WTC11 (cell line): ENCODE measurements at regions not wholly inside any gene's neighbourhood (a gene's known extent, or its start where the extent isn't known, plus 50 kb on each side); places are given as distances from the start of the nearest gene placed in this dataset.

ENCODE experiments used
- GABPB1 ChIP-seq: sonication (generic); formaldehyde crosslinking; IDR thresholded peaks from 2 replicates; pipeline ENCODE4 v1.8.1; 2023; ENCODE audit warnings: mild to moderate bottlenecking, missing genetic modification reagents
- TF ChIP-seq, protein P1 (sequence below): sonication (generic); formaldehyde crosslinking; IDR thresholded peaks from 2 replicates; pipeline ENCODE4 v1.8.0; 2023; ENCODE audit warnings: missing genetic modification reagents, mild to moderate bottlenecking, borderline replicate concordance
- TF ChIP-seq, protein P2 (sequence below): fragments of 200-600 bp; IDR thresholded peaks from 2 replicates; pipeline ENCODE4 v1.8.0; 2022; ENCODE audit warnings: antibody characterized with exemption
- TF ChIP-seq, protein P3 (sequence below): sonication (generic); formaldehyde crosslinking; IDR thresholded peaks from 2 replicates; pipeline ENCODE4 v1.8.1; 2022; ENCODE audit warnings: low read depth, mild to moderate bottlenecking, moderate library complexity, missing genetic modification reagents, borderline replicate concordance
- TF ChIP-seq, protein P4 (sequence below): sonication (generic); formaldehyde crosslinking; IDR thresholded peaks from 2 replicates; pipeline ENCODE4 v1.8.1; 2022; ENCODE audit warnings: mild to moderate bottlenecking, missing genetic modification reagents, moderate library complexity, borderline replicate concordance

DNA sequence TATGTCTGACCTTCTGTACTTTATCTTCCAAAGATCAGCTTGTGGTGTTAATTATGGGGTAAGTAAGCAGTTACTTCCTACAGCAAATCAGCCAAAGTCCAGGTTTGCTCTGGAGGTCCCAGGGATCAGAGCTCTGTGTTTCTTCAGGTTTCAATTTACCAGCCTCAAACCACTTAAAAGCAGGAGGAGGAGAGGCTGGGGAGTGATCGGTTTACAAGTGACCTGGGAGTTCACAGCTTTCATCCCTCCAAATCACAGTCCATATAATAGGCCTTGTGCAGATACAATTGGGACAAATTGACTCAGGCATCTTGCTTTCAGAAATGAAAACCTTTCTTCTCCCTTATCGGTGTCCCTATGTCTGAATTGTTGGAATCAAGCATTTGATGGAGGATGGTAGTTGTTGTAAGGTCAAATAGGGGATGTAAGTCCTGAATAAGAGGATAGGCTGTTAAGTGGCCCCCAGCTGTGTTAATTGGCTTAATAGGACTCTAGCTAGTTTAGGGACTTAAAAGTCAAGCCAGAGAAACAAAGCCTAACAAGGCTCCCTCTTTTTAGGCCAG lies 188.0 kb upstream of the NT5C1B start:
- TF ChIP-seq, protein P1, sequence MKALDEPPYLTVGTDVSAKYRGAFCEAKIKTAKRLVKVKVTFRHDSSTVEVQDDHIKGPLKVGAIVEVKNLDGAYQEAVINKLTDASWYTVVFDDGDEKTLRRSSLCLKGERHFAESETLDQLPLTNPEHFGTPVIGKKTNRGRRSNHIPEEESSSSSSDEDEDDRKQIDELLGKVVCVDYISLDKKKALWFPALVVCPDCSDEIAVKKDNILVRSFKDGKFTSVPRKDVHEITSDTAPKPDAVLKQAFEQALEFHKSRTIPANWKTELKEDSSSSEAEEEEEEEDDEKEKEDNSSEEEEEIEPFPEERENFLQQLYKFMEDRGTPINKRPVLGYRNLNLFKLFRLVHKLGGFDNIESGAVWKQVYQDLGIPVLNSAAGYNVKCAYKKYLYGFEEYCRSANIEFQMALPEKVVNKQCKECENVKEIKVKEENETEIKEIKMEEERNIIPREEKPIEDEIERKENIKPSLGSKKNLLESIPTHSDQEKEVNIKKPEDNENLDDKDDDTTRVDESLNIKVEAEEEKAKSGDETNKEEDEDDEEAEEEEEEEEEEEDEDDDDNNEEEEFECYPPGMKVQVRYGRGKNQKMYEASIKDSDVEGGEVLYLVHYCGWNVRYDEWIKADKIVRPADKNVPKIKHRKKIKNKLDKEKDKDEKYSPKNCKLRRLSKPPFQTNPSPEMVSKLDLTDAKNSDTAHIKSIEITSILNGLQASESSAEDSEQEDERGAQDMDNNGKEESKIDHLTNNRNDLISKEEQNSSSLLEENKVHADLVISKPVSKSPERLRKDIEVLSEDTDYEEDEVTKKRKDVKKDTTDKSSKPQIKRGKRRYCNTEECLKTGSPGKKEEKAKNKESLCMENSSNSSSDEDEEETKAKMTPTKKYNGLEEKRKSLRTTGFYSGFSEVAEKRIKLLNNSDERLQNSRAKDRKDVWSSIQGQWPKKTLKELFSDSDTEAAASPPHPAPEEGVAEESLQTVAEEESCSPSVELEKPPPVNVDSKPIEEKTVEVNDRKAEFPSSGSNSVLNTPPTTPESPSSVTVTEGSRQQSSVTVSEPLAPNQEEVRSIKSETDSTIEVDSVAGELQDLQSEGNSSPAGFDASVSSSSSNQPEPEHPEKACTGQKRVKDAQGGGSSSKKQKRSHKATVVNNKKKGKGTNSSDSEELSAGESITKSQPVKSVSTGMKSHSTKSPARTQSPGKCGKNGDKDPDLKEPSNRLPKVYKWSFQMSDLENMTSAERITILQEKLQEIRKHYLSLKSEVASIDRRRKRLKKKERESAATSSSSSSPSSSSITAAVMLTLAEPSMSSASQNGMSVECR (CRISPR knock-in tag) = no peak
- TF ChIP-seq, protein P2, sequence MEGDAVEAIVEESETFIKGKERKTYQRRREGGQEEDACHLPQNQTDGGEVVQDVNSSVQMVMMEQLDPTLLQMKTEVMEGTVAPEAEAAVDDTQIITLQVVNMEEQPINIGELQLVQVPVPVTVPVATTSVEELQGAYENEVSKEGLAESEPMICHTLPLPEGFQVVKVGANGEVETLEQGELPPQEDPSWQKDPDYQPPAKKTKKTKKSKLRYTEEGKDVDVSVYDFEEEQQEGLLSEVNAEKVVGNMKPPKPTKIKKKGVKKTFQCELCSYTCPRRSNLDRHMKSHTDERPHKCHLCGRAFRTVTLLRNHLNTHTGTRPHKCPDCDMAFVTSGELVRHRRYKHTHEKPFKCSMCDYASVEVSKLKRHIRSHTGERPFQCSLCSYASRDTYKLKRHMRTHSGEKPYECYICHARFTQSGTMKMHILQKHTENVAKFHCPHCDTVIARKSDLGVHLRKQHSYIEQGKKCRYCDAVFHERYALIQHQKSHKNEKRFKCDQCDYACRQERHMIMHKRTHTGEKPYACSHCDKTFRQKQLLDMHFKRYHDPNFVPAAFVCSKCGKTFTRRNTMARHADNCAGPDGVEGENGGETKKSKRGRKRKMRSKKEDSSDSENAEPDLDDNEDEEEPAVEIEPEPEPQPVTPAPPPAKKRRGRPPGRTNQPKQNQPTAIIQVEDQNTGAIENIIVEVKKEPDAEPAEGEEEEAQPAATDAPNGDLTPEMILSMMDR = no peak
- TF ChIP-seq, protein P3, sequence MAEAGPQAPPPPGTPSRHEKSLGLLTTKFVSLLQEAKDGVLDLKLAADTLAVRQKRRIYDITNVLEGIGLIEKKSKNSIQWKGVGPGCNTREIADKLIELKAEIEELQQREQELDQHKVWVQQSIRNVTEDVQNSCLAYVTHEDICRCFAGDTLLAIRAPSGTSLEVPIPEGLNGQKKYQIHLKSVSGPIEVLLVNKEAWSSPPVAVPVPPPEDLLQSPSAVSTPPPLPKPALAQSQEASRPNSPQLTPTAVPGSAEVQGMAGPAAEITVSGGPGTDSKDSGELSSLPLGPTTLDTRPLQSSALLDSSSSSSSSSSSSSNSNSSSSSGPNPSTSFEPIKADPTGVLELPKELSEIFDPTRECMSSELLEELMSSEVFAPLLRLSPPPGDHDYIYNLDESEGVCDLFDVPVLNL = no peak
- TF ChIP-seq GABPB1 (CRISPR knock-in tag) = no peak
- TF ChIP-seq, protein P4, sequence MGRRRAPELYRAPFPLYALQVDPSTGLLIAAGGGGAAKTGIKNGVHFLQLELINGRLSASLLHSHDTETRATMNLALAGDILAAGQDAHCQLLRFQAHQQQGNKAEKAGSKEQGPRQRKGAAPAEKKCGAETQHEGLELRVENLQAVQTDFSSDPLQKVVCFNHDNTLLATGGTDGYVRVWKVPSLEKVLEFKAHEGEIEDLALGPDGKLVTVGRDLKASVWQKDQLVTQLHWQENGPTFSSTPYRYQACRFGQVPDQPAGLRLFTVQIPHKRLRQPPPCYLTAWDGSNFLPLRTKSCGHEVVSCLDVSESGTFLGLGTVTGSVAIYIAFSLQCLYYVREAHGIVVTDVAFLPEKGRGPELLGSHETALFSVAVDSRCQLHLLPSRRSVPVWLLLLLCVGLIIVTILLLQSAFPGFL (CRISPR knock-in tag) = no peak
